Activated CD8-positive, alpha-beta T cell treated with anti-CD3 and anti-CD28 coated beads for 36 hours (primary cell): ENCODE measurements at regions not wholly inside any gene's neighbourhood (a gene's known extent, or its start where the extent isn't known, plus 50 kb on each side); places are given as distances from the start of the nearest gene placed in this dataset.

Experiments
- ATAC-seq: fragments of 200-7000 bp; cut with Tn5 transposase; one replicate; pipeline ENCODE4 v1.10.0; 2021; ENCODE audit warnings: mild to moderate bottlenecking, moderate library complexity
- CTCF ChIA-PET: fragments of 350-600 bp; sonication (Branson Sonifier 250); formaldehyde crosslinking; loops from one replicate; lab custom pipeline; 2021; ENCODE audit warnings: antibody characterized with exemption; lab: Charles Lee
- POLR2A ChIA-PET: fragments of 350-600 bp; sonication (Branson Sonifier 250); formaldehyde crosslinking; loops from one replicate; lab custom pipeline; 2021; ENCODE audit warnings: antibody characterized with exemption; lab: Charles Lee
- DNase-seq: peaks from one replicate; pipeline ENCODE4 v3.0.0-alpha.2; 2020
- H3K27ac Mint-ChIP-seq: one replicate; pipeline ENCODE4 v1.8.0; 2021; ENCODE audit warnings: mild to moderate bottlenecking, mixed read lengths
- H3K27me3 Mint-ChIP-seq: one replicate; pipeline ENCODE4 v1.8.0; 2021; ENCODE audit warnings: mixed read lengths
- H3K36me3 Mint-ChIP-seq: one replicate; pipeline ENCODE4 v1.8.0; 2021; ENCODE audit warnings: low read depth, mixed read lengths
- H3K4me1 Mint-ChIP-seq: one replicate; pipeline ENCODE4 v1.8.0; 2021; ENCODE audit warnings: low read depth, mixed read lengths
- H3K4me3 Mint-ChIP-seq: one replicate; pipeline ENCODE4 v1.8.0; 2021; ENCODE audit warnings: mild to moderate bottlenecking, moderate library complexity, mixed read lengths
- H3K9me3 Mint-ChIP-seq: one replicate; pipeline ENCODE4 v1.8.0; 2021; ENCODE audit warnings: mixed read lengths
- intact Hi-C: fragments of 100-400 bp; cut with micrococcal nuclease; formaldehyde crosslinking; loops from one replicate; pipeline ENCODE4 v1.10.0; 2022
- TF ChIP-seq, protein P1 (sequence below): fragments of 200-600 bp; IDR thresholded peaks from one replicate; pipeline ENCODE4 v1.8.0; 2022; ENCODE audit warnings: antibody characterized with exemption, mild to moderate bottlenecking

DNA sequence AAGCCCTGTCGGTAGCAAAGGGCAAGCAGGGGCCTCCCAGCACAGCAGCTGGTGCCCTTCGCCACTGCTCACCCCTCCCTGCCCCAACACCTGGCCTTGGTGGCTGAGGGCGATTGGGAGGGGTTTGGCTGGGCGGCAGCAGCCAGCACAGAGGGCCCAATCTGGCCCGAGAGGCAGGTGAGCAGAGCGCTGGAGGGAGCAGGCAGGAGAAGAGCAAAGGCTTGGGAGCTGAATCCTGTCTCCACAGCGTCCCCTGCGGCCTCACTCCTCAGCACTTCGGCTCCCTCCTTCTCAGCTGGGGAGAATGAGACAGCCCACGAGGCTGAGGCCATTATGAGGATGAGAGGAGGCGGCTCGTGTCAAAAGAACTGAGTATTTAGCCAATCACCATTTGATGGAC, 74.9 kb upstream of the TAF1B start:
- POLR2A ChIA-PET, result interaction anchor here (0.9 to 1.8 kb wide), 2 partner anchors 9 to 10 kb away, joined by 3 to 4 read pairs; no protein-coding TSS in a partner anchor
- Mint-ChIP-seq H3K4me1 (peaks cover 19% of the 10 kb centered on the region), H3K36me3 (no peaks in the 10 kb centered on the region), H3K4me3 (no peak overlapping the region), H3K27me3 (peaks cover 6% of the 10 kb centered on the region), H3K27ac (no peak overlapping the region), H3K9me3 (no peaks in the 10 kb centered on the region)
- TF ChIP-seq, protein P1, sequence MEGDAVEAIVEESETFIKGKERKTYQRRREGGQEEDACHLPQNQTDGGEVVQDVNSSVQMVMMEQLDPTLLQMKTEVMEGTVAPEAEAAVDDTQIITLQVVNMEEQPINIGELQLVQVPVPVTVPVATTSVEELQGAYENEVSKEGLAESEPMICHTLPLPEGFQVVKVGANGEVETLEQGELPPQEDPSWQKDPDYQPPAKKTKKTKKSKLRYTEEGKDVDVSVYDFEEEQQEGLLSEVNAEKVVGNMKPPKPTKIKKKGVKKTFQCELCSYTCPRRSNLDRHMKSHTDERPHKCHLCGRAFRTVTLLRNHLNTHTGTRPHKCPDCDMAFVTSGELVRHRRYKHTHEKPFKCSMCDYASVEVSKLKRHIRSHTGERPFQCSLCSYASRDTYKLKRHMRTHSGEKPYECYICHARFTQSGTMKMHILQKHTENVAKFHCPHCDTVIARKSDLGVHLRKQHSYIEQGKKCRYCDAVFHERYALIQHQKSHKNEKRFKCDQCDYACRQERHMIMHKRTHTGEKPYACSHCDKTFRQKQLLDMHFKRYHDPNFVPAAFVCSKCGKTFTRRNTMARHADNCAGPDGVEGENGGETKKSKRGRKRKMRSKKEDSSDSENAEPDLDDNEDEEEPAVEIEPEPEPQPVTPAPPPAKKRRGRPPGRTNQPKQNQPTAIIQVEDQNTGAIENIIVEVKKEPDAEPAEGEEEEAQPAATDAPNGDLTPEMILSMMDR, result no peak
- intact Hi-C loops, result no loop called here
- no peak for ATAC-seq
- CTCF ChIA-PET, result interaction anchor here (1.4 to 4.7 kb wide), 3 partner anchors 10 to 138 kb away, joined by 4 to 38 read pairs (median 6); partner anchors contain the start of gene YWHAQ
- DNase-seq, result no peak

DNA sequence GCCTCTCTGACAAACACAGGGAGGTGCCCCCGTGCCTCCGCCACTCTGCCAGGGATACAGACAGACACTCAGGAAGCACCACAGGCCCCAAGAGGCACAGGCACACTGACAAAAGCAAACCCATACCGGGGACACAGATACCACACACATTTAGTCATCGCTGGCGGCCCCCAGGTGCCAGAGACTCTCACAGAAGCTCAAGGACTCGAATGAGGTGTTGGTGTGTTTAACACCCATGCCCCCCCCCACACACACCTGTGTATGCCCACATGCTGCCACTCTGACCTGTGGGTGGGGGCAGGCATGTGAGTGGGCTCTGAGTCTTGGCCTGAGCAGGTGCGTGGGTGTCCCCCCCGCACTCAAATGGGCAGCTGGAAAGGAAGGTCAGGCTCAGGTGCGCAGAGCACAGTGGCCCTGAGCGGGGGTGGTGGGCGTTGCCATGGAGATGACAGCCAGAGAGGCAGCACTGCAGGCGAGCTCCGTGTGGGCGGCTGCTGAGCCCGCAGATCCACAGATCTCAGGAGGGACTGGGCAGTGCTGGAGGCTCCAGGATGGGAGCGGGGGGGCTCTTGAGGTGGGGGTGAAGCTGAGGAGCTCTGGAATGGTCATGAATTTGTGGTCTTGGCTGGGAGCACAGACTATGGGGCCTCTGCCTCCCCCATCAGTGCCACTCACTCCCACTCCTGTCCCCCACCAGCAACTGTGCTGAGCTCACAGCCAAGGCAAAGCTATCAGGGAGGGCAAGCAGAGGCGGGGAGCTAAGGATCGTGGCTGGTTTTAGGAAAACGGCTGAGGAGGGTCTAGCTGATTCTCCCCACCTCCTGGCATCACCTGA, 73.9 kb upstream of the TAF1B start:
- DNase-seq (peak; percentile 69), ATAC-seq (peak; percentile 72)
- ChIA-PET POLR2A (interaction anchor here (0.7 to 1.8 kb wide), 3 partner anchors 10 to 398 kb away, joined by 3 to 4 read pairs (median 3); no protein-coding TSS in a partner anchor), CTCF (interaction anchor here (0.6 to 4.7 kb wide), 19 partner anchors 9 to 1388 kb away, joined by 3 to 38 read pairs (median 4); partner anchors contain the start of gene YWHAQ)
- Mint-ChIP-seq H3K36me3 (no peaks in the 10 kb centered on the region), H3K27me3 (peaks cover 6% of the 10 kb centered on the region), H3K9me3 (no peaks in the 10 kb centered on the region), H3K4me1 (peaks cover 13% of the 10 kb centered on the region), H3K27ac (no peak overlapping the region), H3K4me3 (no peak overlapping the region)
- intact Hi-C loops, result no loop called here
- TF ChIP-seq, protein P1, result no peak

- ATAC-seq (no peak), DNase-seq (no peak)
- TF ChIP-seq, protein P1, result no peak
- Mint-ChIP-seq H3K4me3 (no peak overlapping the region), H3K27ac (no peak overlapping the region), H3K9me3 (no peaks in the 10 kb centered on the region), H3K36me3 (no peaks in the 10 kb centered on the region), H3K27me3 (peaks cover 6% of the 10 kb centered on the region), H3K4me1 (peaks cover 13% of the 10 kb centered on the region)
- intact Hi-C loops, result no loop called here
- CTCF ChIA-PET, result interaction anchor here (0.8 to 4.7 kb wide), 23 partner anchors 10 to 231 kb away, joined by 3 to 38 read pairs (median 4); partner anchors contain the start of gene YWHAQ
- POLR2A ChIA-PET, result interaction anchor here (0.7 to 1.8 kb wide), 2 partner anchors 10 to 398 kb away, joined by 3 to 4 read pairs; no protein-coding TSS in a partner anchor
These were observed 73.3 kb upstream of the TAF1B start for GRCh38 chr2:9770006-9770307.

DNA sequence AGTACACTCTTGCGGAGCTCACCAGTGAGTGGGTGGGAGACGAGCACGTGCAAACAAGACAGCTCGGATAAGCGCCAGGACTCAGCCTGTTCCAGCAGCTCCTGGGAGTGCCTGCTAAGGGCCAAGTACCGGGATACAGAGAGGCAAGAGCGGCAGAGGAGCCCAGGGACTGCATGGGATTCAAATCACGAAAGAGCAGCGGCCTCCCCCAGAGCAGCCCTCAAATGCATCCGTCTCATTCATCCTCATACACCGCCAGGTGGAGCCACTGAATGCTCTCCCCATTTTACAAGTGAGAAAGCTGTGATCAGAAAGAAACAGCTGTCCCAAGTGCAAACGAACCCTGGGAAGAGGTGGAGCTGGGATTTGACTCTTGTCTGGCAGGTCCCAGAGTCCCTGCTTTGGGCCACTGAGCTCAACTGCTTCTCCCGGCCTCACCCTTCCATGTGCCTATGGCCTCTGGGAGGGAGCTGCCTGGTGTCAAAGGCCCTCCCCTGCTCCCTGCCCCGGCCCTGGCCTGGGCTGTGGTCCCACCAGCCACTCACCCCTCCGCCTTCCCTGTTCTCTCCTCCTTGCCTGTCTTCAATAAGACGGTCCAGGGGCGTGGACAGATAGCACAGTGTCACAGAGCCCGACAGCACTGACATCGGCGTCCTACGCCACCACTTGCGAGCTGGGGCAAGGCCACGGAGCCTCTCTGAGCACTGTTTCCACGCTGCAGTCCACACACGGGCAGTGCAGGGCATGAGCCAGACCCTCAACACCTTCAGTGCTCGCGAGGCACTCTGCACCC, 72.8 kb upstream of the TAF1B start:
- Mint-ChIP-seq H3K36me3 (no peaks in the 10 kb centered on the region), H3K27ac (no peak overlapping the region), H3K4me1 (peaks cover 13% of the 10 kb centered on the region), H3K4me3 (no peak overlapping the region), H3K27me3 (peaks cover 6% of the 10 kb centered on the region), H3K9me3 (no peaks in the 10 kb centered on the region)
- peak; percentile 60 for ATAC-seq
- POLR2A ChIA-PET, result interaction anchor here (0.7 to 0.9 kb wide), 2 partner anchors 140 to 399 kb away, joined by 3 read pairs; partner anchors contain the start of gene YWHAQ
- intact Hi-C loops, result no loop called here
- CTCF ChIA-PET, result interaction anchor here (0.6 to 4.7 kb wide), 30 partner anchors 11 to 1366 kb away, joined by 3 to 38 read pairs (median 3); partner anchors contain the start of gene TAF1B
- peak; percentile 69 for DNase-seq
- TF ChIP-seq, protein P1, result peak; percentile 42
